GM21528 (cell line): ENCODE measurements at regions not wholly inside any gene's neighbourhood (a gene's known extent, or its start where the extent isn't known, plus 50 kb on each side); places are given as distances from the start of the nearest gene placed in this dataset.

Source experiments
- ATAC-seq: cut with Tn5 transposase; IDR thresholded peaks from one replicate; pipeline ENCODE4 v1.9.1; 2021; ENCODE audit warnings: mild to moderate bottlenecking, moderate library complexity; ENCODE audit not compliant: unreplicated experiment, low FRiP score

DNA sequence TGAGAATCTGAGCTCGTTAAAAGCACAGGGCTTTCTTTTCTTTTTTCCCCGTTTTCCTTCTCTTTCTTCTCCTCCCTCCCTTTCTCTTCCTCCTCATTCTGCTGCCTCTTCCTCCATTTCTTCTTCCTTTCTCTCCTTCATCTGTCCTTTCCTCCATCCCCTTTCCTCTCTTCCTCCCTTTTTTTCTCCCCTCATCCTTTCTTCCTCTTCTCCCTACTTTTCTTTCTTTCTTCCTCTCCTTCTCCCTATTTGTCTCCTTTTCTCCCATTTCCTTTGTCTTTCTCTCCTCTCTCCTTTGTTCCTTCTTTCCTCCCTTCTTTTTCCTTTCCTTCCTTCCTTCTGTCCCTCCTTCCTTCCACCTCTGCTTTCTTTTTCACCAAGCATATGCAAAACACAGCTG lies 649.4 kb downstream of the IRX1 start:
- ATAC-seq = no peak

DNA sequence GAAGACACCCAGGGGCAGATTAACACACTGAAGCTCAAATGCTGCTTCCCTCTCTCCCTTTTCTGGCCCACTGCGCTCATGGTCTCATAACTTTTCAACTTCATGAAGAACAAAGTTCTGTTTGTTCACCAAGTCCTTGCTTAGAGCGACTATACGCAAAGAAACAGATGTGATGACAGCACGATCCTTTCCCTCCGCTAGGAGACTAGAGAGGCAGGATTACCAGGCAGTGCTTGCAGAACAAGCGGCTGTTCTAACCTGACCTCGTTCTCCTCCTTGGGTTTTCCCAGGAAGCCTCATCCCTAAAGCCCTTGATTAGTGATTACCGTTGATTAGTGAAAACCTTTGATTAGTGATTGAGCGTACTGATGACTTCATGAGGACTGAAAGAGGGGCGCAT lies 649.9 kb downstream of the IRX1 start:
- ATAC-seq = no peak

DNA sequence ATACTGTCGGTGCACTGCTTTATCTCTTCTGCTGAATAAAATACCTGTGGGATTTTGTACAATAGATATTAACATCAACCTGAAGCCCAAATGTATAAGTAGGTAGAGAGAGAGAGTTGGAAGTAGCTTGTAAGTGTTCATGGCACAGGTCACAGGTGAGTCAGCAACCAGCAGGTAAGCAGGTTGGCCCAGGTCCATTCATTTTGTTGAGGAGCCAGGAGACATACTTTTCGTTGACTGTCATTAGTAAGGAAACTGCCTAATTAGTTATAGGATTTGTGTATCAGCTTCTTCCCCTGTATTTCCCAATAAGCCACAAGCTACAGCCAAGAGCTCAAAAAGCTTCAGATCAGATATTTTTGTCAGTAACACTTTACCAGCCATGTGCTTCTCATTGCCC lies 650.8 kb downstream of the IRX1 start:
- ATAC-seq = no peak

DNA sequence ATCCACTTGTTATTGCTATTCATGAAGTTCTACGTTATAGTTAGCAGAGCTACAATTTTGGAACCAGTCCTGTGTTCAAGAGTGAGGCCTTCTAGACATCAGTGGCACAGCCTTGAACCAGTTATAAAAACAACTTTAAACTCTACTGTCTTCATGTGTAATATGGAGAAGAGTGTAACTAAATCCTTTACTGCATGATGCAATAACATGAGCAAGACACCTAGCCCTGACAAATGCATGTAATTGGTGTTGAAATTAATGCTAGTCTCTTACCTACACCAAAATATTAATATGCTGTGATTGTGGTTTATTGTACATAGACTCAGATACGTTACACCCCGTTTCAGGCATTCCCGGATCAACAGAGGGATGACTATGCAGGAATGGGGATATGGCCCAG lies 654.6 kb downstream of the IRX1 start:
- no peak for ATAC-seq

DNA sequence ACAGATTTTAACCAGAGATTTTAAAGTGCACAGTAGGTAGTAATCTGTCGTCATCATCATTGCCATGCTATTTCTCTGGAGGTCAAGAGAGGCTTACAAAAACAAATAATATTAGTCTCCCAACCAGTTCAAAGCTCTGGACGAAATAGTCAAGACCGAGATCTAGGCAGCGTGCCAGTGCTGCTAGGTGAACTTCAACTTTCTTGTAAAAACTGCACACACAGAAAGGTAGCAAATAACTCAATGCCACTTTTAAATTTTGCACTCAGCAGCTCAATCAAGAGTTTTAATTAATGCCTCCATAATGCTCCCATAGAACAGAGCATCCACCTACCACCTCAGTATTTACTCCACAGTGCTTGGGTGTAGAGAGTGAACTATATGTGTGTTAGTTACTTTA lies 656.8 kb downstream of the IRX1 start:
- ATAC-seq = no peak

DNA sequence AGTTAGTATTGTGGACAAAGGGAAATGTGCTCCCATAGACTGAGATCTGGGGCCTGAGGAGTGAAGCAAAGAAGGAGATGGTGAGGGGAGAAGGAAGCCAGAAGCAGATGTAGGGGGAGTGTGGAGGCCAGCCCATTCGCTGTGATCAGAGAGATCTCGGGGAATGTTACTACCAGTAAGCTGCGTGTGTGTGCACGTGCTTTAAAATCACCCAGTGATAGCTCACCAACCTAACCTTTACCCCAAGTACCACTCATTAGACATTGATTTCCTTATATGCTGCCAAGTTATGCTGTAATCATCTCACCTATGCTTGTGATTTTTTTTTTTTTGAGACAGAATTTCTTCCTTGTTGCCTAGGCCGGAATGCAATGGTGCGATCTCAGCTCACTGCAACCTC lies 659.1 kb downstream of the IRX1 start:
- no peak for ATAC-seq

DNA sequence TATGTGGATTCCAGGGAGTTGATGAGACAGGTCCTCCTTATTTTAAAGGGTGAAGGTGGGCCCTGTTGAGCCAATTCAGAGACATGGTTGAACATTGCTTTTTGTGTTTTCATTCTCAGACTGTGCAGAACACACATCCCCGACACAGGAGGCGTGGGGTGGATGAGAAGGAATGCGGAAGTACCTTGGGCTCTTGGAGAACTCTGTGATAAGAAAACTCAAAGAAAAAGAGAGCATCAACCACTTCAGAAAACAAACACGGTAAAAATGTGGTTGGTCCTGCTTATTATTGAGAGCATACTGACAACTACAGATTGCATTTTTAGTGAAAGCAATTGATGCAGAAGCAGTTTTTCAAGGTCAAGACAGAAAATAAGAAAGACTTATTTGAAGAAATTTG lies 659.8 kb downstream of the IRX1 start:
- no peak for ATAC-seq

DNA sequence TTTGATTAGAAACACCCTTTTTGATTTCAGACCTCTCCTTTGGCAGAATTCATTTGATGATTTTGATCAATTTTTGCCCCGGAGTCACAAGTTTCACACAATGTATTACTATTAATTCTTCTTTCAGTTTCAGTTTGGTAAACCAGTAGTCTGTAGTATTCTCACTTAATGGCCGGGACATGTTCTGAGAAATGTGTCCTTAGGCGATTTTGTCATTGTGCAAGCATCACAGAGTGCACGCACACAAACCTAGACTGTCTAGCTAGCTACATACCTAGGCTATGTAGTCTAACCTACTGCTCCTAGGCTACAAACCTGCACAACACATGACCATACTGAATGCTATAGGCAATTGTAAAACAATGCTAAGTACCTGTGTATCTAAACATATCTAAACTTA lies 662.5 kb downstream of the IRX1 start:
- no peak for ATAC-seq

DNA sequence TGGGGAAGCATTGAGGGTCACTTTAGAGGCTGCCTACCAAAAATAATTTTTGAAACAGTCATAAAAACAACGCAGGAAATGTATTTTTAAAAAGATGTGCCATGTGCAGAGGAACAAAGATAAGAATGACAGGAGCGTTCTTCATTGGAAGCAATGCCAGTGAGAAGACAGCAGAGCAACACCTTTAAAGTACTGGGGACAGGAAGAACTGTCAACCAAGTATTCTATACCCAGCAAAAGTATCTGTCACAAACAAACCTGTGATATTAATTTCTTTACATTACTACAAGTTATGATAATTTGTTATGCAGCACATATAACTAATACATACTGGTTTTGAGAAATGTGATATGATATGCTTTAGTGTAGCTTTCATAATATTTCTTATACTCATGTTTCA lies 675.6 kb downstream of the IRX1 start:
- no peak for ATAC-seq

DNA sequence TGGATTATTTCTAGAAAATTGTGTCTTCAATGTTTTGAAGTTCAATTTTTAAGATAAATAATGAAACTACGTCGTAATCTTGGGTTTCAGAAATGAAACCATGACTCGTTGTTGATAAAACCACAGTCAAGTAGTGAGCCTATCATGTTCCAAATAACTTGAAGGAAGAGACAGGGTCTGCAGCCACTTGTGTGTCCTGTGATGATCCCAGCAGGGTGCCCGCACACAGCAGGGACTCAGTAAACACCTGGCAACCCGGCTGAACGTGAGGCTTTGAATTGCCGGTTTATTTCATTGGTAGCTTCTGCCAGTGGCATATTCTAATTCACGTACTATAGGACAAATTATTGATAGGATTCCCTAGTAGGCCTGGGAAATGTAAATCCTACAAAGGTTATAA lies 679.6 kb downstream of the IRX1 start:
- ATAC-seq = no peak

DNA sequence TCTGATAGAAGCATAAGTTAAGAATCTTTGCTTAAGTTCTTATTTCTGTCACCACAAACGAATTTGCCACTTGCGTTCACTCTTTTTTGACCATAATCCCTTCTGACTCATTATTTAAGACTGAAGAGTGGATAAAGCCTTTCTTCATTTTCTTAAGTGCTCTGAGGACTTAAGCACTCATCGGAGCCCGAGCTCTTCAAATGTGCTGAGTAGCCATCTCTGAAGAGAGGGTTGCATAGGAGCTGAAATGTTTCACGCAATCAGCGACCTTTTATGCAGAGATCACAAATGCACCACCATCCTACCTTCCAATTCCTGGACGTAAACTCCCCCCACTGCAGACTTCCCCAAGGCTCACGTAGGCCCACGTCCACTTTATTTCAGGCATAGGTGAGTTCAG lies 699.2 kb downstream of the IRX1 start:
- ATAC-seq = no peak

DNA sequence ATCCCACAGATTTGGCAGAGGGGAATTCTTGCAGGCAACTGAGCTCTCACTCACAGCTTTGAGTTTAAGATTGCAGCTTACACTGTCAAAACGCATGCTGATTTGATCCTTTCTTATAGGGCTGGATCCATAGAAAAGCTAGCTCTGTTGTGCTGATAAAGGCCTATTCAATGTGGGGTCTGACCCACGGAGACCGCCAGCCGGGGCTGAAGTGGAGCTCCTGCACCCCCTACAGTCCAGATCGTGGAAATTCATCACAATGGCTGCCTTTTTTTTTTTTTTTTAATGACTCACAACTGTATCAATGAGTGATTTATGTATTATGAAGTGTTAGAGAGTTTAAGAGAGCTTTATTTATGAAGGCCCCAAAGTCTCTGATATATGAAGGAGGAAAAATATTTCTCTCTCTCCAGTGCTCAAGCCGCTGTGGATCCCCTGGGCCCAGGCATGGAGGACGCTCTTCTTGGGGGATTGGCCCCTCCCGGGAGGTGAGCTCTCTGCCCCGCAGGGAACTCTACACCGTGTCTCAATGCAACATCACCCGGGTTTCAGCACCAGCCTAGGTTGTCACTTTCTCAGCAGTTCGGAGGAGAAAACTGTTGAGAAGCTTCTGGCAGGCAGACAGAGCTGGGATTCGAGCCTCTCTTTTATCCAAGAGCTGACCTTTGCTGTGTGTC lies 700.2 kb downstream of the IRX1 start:
- no peak for ATAC-seq

DNA sequence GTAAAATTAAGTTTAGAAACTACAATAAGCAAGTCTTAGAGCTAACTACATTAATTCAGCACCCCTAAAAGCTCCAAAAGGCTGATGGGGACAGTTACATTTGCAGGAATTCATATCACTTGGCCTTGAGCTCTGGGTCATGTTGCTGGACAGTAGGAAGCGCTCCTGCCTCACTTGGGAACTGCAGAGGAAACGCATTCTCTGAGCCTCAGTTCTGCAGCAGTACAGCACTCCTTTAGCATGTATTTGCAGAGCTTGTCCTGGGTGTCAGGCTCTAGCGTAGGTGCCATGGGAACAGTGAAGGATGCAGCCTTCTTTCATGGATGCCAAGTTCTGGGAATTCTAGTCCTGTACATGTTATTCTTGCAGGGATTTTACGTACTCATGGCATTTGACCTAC lies 710.4 kb downstream of the IRX1 start:
- no peak for ATAC-seq

DNA sequence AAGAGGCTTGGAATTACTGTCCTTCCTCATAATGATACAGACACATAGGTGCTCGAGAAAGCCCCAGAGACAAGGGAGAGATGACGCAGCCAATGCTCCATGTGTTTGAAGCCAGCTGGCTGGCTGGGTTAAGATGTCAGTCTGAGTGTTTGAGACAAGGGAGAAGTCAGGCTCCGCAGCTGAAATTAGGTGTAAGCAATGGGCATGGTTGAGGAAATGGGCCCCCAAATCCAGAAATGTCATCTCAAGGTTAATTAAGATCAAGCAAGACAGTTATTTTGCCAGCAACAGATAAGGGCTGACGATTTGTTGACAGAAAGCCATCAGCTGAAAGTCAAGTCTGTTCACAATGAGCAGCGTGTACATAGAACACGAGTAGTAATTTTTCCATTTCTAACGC lies 713.4 kb downstream of the IRX1 start:
- ATAC-seq = no peak

DNA sequence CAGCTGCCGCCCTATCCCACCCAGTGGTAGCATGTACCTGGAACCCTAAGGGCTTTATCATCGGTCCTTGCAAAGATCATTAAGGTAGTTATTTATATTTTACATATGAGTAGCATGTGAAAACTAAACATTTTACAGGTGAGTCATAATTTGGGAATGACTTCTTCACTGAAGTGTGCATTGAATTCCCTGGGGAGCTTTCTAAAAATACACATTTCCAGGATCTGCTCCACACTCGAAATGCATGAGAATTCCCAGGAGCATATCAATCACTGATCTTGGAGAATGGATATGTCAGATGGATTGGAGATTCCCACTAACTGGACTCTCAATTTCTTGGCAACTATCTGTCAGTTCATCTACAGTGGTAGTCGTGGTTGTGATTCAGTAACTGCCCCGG lies 717.5 kb downstream of the IRX1 start:
- ATAC-seq = no peak

DNA sequence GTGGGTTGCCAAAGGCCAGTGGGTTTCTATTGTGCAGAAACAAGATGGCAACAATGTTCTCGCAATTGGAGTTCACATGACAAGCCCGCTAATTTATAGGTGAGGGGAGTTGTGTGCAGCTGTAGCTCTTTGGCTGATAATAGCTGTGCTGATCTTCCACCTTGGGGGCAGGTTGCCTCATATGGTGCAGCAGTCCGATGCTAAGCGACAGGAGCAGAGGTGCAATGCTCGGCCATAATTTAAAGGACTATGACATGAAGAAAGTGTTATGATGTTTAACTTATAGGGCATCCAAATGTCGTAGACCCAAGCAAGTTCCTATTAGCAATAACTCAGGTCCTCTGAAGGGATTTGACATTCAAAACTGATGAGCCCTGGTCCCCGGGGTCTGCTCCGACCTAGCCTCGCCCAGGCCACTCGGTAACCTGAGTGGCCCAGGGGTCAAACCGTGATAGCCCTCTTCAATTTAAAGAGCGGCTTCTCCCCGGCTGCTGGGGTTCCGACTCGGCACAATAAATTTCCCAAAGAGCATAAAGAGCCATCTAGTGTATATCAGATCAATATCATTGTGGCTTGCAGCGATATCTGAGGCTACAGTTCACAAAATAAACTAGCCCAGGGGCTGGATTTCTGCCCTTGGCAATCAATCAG lies 724.0 kb downstream of the IRX1 start:
- ATAC-seq = no peak

DNA sequence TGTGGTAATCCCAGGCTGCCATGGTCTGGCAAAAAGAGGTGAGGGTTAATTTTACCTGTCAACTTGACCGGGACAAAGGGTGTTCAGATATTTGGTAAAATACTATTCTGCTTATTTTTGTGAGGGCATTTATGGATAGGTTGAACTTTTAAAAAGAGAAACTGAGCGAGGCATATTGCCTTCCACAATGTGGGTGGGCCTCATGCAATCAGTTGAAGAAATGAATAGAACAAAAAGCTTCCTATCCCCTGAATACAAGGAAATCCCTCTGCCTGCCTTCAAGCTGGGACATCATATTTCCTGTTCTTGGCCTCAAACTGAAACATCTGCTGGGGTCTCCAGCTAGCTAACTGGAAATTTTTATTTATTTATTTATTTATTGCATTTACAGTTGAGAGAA lies 734.7 kb downstream of the IRX1 start:
- ATAC-seq = no peak

DNA sequence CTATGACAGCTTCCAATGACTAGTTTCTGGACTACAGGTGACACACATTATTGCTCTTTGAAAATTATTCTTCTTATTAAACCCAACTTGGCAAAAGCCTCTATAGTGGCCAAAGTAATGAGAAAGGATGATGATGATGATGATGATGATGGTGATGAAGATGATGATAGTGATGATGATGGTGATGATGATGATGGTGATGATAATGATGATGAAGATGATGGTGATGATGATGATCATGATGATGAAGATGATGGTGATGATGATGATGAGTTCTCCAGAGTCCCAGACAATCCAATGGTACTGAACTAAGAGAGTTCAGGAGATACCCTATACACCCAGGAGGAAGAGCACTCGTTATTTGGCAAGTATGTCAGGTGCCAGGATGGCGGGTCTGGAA lies 739.4 kb downstream of the IRX1 start:
- no peak for ATAC-seq

DNA sequence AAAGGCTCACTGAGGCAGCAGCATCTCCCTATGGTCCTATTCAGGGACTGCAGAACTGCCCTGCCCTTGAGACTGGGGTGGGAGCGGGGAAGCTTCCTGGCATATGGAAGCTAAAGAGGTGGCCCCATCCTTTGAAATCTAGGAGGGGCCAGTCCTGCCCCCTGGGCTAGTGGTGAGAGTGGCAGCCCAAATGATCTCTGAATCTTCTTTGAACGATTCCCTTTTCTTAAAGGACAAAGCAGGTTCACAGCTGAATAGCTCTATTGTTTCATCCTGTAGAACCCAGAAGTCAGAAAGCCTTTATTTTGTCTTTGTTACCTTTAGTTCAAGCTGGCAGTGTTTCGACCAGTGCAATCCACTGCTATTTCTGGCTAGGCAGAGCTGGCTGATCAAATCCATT lies 741.9 kb downstream of the IRX1 start:
- ATAC-seq = no peak

DNA sequence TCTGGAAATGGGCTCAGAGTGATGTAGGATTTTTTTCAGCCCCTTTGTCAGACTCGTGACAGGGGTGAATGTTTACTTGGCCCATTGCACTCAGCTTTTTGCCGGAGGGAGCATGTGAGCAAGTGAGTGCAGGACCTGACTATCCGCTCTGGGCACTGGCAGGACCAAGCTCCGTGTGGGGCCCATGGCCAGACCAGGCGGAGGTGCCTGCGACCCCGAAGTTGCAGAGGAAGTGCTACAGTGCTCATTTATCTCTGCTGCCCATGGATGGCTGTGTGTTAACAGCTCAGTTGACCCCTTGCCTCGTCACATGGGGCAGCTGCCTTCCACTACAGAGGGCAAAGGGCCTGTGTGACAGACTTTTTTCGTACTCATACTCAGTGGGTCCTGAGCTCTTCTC lies 744.3 kb downstream of the IRX1 start:
- ATAC-seq = no peak

DNA sequence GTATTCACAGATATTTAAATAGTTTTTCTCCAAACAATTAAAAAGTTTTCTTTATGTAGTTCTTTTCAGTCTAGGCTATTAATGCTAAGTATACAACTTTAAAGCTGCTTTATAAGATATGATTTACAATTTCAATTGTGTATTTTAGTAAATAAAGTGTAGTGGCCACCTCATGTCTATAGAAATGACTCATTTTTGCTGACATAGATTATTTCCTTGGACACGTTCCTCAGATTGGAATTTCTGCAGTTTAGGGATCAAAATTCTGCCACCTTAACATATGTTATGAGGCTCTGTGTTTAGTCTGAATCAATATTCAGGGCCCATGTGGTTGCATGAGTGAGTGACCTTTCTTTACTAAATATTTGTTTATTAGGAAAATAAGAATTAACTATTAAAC lies 750.2 kb downstream of the IRX1 start:
- ATAC-seq = no peak

DNA sequence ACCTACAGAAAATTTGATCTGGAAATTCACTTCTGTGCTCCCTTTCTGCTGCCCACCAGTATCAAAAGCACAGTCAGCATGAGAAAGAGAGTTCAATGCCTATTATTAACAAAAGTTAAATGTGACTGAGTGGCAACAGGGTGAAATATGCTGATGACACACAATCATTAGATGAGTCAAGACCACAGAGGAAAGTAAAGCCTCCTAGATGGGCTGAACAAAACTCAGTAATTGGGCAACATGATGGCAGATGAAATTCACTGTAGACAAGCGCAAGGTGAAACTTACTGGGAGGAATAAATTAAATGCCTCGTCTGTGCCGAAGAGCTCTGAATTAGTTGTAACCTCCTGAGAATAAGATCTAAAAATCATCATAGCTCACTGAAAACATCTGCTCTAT lies 752.8 kb downstream of the IRX1 start:
- ATAC-seq = no peak

DNA sequence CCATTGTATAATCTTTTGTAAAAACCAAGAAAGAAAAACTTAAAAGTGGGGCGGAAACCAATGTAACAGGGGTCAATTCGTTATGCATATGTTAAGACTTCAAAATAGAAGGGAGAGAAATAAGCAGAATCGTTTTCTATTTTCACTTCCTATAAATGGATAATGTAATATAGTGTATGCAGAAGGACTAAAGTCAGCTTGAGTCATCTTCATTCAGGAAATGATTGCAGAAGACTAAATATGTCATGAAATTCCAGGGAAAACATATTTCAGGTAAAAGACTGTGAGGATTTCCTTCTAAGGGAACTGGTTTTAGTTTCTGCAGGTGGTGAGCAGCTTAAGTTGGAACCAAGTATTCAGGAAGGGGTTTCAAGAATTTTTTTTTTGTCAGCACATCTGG lies 753.3 kb downstream of the IRX1 start:
- no peak for ATAC-seq
